ENCODE measurements at regions not wholly inside any gene's neighbourhood (a gene's known extent, or its start where the extent isn't known, plus 50 kb on each side); places are given as distances from the start of the nearest gene placed in this dataset.
A peak's percentile ranks its signal among the peaks of the same experiment; 100 is the strongest.
"Not testable (repeated sequence)": the region's sequence is repeated elsewhere in the genome, so short reads cannot be mapped to it uniquely, and the experiment has no call there.

- no peak for DNase-seq (ENCODE audit: low read depth in 2 of 2)
Observed at GRCh38 chr6:165846123-165846966, 183.3 kb upstream of the PDE10A start.

DNA sequence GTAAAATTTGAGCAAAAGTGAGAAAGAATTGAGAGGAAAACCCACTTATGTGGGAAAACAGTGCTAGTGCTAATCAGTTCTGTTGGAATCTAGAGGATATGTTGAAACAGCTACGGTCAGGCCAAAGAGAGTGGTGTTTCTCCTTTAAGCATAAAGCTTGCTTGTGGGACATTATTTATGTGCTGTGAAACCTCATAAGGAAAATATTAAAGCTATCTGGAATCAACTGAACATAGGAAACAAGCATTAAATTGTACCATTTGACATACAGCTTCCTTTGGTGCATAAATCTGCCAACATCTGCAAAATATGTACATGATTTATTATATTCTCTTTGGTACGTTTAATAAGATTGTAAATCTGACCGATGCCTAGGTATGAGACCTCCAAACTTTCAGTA, 182.5 kb upstream of the PDE10A start:
- DNase-seq (ENCODE audit: low read depth in 2 of 2): peak; percentile 11 to 14

- no peak for DNase-seq (ENCODE audit: low read depth in 2 of 2)
Observed at GRCh38 chr6:165844801-165845364, 181.8 kb upstream of the PDE10A start.

DNA sequence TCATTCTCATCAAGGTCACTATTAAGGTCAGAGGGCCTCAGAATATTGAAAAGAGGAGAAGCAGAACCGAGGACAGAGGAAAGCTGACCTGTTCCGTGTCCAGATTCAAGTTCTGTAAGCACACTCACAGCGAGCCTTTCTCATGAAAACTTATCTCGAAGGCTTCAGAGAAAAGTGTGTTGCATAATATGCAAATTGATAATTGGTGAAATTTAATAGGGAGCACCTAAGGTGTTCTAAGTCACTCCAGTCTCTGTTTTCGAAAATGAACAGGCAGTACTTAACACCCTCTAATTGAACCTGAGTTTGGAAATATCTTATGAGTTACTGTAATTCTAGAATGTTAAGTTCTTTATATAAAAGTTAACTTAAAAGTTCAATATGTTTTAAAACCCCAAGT, 181.2 kb upstream of the PDE10A start:
- no peak for DNase-seq (ENCODE audit: low read depth in 2 of 2)

- no peak for DNase-seq (ENCODE audit: low read depth in 2 of 2)
Observed at GRCh38 chr6:165843568-165844113, 180.6 kb upstream of the PDE10A start.

DNA sequence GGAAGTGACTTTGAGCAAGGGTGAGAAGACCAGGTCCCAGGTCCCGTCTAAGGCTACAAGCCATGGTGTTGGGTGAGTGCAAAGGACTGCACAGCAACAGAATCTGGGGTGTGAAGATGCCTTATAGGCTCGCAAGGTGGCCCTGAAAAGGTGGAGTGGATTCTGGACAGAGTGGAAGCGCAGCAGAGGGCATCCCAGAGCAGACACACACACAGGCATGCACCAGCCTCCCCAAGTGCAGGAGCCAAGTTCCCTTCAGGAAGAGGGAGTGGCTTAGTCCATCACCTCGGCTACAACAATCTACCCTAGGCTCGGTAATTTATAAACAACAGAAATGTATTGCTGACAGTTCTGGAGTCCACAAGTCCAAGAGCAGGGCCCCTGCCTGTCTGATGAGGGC, 180.1 kb upstream of the PDE10A start:
- no peak for DNase-seq (ENCODE audit: low read depth in 2 of 2)

DNA sequence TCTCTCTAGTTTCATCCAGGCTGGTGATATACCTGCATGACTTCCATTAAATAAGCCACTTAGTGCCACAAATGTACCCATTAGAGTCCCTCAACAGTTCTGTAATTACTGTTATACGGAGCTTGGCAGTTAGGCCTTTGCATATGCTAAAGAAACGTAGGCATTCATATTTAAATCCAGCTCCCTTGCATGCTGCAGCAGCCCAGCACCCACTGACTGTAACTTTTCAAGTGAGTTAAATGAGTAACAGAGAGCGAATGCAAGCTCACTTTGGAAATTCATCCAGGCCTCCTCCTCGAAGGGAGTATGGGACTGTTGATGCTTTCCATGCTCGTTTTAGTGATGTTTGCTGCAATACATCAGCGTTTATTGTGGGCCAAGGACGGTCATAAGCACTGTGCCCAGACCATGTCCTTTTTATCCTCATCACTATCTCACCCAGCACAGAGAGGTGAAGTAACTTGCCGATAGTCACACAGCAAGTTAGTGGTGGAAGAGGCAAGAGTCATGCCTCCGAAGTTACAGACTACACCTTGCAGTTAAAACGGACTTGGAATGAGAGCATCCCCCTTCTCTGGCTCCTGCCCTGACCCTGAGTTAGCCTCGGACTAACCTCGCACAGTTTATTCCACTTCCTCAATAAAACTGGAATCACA, 179.4 kb upstream of the PDE10A start:
- DNase-seq (ENCODE audit: low read depth in 2 of 2): no peak

DNA sequence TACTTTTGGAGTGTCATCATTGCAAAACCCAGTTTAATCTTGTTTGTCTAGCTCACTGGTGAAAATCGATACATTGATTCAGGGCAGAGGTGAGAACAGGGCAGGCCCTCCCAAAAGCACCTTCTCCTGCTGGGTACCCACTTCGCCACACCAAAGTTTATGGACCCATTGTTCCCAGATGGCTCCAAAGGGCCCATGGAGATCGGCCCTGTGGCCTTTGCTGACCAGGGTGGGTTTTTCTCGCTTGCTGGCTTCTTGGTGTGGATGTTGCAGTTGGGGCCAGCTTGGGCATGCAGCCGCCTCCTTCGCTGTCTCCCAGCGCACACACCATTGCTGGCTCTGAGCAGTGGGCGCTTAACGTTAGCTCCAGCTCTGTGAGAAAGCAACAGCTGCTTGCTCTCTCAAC, 178.1 kb upstream of the PDE10A start:
- DNase-seq (ENCODE audit: low read depth in 2 of 2): no peak

- no peak for DNase-seq (ENCODE audit: low read depth in 2 of 2)
Observed at GRCh38 chr6:165837948-165838745, 175.1 kb upstream of the PDE10A start.

- DNase-seq (ENCODE audit: low read depth in 2 of 2): not testable (repeated sequence)
Observed at GRCh38 chr6:165836648-165837047, 173.6 kb upstream of the PDE10A start.

- no peak for DNase-seq (ENCODE audit: low read depth in 2 of 2)
Observed at GRCh38 chr6:165835410-165835851, 172.4 kb upstream of the PDE10A start.

DNA sequence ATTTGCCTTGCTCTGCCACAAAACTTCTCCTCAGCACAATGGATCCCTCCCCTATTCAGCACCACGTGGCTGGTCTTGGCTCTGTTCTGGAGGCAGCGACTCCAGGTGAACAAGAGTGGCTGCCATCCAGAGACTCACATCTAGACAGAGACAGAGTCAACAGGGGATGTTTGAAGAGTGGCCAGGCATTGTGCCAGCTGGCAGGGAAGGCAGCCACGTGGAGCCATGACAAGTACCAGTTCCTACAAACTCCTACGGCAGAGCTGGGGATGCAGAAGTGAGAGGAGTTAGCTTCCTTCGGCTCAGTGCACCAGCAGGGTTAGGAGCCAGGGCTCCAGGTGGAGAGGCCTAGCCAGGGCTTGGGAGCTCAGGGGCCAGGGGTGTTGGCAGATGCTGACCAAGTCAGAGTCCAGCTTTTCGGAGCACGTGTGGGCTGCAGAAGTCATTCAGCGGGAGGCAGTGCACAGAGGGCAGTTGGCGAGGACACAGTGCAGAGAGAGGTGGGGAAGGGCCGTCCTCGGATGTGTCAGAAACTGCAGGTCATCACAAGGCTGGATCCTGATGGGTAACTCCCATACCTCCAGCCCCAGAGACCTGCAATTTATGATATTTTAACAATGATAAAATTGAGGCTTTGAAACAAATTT, 171.7 kb upstream of the PDE10A start:
- no peak for DNase-seq (ENCODE audit: low read depth in 2 of 2)

DNA sequence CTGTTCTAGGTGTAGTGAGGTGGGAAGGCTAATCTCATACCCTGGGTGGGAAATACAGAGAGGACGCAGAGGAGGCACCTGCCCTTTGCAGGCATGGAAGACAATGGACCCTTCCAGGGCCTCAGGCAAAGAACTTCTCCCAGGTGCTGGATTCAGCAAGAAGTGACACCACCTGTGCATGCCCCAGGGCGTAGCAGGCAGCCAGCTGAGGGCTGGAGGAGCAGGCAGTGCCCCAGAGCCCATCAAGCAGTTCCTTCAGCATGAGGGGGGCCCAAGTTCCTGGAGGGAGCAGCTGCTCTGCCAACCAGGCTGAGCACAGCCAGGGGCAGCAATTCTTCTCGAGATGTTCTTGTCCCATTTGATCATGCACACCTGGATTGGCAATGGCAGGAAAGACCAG, 170.3 kb upstream of the PDE10A start:
- DNase-seq (ENCODE audit: low read depth in 2 of 2): no peak

DNA sequence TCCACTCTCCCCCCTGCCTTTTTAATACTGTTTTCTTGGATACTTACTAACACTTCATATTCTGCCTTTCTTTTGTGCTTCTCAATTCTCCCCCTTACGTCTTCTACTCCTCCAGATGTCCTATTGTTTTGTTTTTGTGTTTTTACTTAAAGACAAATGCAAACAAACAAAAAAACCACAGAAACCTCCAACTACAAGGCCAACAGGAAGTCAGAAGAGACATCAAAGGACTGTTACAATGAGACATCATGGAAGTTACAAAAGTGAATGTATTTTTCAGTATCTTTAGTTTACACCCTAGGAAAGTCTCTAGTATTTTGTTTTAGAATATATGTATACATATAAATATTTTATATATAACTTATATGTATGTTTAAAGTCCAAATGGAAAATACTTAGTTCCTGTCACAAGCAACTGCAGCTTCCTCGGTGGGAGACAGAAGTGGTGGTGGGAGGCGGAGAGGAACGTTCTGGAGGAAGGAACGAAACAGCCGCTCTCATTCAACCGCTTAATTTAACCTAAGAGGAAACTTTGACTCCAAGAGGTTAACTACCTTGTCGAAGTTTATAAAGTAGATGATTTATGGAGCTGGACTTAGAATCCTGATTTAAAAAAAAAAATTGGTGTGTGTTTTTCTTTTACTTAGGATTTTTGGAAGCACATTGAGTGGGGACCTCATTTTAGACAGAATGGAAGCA, 168.9 kb upstream of the PDE10A start:
- no peak for DNase-seq (ENCODE audit: low read depth in 2 of 2)

DNA sequence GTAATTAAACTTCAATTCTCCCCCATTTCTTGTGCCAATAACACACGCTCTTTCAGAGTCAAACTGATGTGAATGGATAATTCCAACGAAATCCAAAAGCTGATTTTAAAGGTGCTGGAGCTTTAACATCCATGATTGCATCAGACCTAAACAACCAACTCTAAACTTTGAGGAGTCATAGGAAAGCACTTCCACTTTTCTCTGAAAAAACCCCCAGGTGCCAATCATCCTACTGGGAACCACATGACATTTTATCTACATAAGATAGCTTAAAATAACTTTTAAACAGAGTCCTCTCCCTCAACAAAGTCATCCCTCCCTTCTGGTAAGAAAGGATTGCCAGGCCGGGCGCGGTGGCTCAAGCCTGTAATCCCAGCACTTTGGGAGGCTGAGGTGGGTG, 167.7 kb upstream of the PDE10A start:
- no peak for DNase-seq (ENCODE audit: low read depth in 2 of 2)

- DNase-seq (ENCODE audit: low read depth in 2 of 2): no peak
Observed at GRCh38 chr6:165829376-165829775, 166.3 kb upstream of the PDE10A start.

GRCh38 chr6:165827190-165827518, 164.1 kb upstream of the PDE10A start:
- no peak for DNase-seq (ENCODE audit: low read depth in 2 of 2)

DNA sequence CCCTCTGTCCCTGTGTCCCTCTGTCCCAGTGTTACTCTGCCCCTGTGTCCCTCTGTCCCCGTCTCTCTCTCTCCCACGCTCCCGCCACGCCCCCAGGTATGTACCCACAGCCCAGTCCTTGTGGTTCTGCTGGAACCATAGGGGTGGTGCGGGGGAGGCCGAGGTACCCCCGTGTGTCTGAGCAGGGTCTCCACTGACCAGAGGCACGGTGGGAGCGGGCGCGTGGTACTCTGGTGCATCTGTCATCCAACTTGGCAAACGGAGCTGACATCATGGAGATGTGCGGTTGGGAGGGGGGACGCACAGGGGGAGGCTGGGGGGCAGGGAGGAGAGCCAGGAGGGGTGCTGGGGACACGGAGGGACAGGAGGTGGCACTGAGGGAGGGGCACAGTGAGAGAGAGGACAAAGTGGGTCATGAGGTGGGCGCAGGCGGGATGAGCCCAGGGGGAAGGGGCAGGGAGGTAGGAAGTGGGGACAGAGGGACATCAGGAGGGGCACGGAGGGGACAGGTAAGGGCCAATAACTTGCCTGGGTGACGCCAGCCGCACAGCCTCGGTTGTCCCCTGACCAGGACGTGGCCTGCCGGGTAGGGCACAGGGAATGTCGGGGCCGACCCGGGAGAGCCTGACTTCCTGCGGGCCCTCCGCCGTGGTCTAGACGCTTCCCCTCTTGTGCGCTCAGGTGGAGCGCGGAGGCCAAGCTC, 163.6 kb upstream of the PDE10A start:
- DNase-seq (ENCODE audit: low read depth in 2 of 2): no peak

DNA sequence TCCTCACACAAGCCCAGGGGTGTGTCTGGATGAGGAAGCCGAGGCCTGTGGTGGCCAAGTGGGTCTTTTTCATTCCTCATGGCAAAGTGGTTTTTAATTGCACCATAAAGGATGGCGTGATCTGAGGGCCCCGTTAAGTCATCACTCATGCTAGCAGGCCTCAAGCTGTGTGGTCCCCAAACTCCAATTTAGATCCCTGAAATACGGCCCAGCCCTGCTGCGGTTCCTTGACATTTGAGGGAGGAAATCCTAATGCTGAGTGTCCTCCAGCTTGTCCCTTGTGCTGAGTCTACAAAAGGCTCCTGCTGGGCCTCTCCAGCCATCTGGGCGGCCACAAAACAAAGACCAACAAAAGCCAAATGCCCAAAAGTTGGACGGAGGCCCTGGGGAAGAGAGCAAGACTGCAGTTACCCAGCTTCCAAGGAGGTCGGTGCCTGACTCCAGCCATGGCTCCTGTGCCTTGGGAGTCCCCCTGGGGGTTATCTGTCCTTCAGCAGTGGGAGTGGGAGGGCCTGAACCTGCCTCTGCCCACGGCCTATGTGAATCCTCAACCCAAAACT, 162.3 kb upstream of the PDE10A start:
- no peak for DNase-seq (ENCODE audit: low read depth in 2 of 2)
